Type B pancreatic cell (in vitro differentiated cells): ENCODE measurements at regions not wholly inside any gene's neighbourhood (a gene's known extent, or its start where the extent isn't known, plus 50 kb on each side); places are given as distances from the start of the nearest gene placed in this dataset.

Experiments
- DNase-seq: peaks from one replicate; pipeline ENCODE4 v3.0.0; 2021; ENCODE audit warnings: mixed read lengths; ENCODE audit not compliant: unreplicated experiment; ENCODE audit errors: extremely low spot score
- H3K27ac Mint-ChIP-seq: 2 replicates; pipeline ENCODE4 v1.8.0; 2021; ENCODE audit warnings: mild to moderate bottlenecking, mixed read lengths
- H3K27me3 Mint-ChIP-seq: 2 replicates; pipeline ENCODE4 v1.8.0; 2021; ENCODE audit warnings: mixed read lengths
- H3K36me3 Mint-ChIP-seq: 2 replicates; pipeline ENCODE4 v1.8.0; 2021; ENCODE audit warnings: mixed read lengths
- H3K4me1 Mint-ChIP-seq: one replicate; pipeline ENCODE4 v1.8.0; 2021; ENCODE audit warnings: mixed read lengths; ENCODE audit not compliant: unreplicated experiment
- H3K4me3 Mint-ChIP-seq: 2 replicates; pipeline ENCODE4 v1.8.0; 2021; ENCODE audit warnings: mild to moderate bottlenecking, mixed read lengths
- H3K9me3 Mint-ChIP-seq: 2 replicates; pipeline ENCODE4 v1.8.0; 2021; ENCODE audit warnings: mixed read lengths
- CTCF ChIP-seq: fragments of 200-600 bp; sonication (generic); conservative IDR thresholded peaks from 2 replicates; pipeline ENCODE4 v1.5.0; 2021; ENCODE audit warnings: antibody characterized with exemption, mild to moderate bottlenecking

GRCh38 chr6:105714846-105715245, 312.0 kb upstream of the PREP start:
- no peak for DNase-seq
- Mint-ChIP-seq H3K27ac (no peak overlapping the region), H3K4me1 (no peaks in the 10 kb centered on the region), H3K4me3 (no peak overlapping the region), H3K27me3 (no peaks in the 10 kb centered on the region), H3K9me3 (peaks cover 26% of the 10 kb centered on the region), H3K36me3 (no peaks in the 10 kb centered on the region)
- no peak for TF ChIP-seq CTCF

GRCh38 chr6:105713474-105714118, 310.7 kb upstream of the PREP start:
- H3K4me3 Mint-ChIP-seq = no peak overlapping the region
- DNase-seq = no peak
- H3K27ac Mint-ChIP-seq = no peak overlapping the region
- no peaks in the 10 kb centered on the region for H3K27me3 Mint-ChIP-seq
- H3K36me3 Mint-ChIP-seq = no peaks in the 10 kb centered on the region
- TF ChIP-seq CTCF = no peak
- no peaks in the 10 kb centered on the region for H3K4me1 Mint-ChIP-seq
- peaks cover 26% of the 10 kb centered on the region for H3K9me3 Mint-ChIP-seq

- Mint-ChIP-seq H3K27ac (no peak overlapping the region), H3K27me3 (no peaks in the 10 kb centered on the region), H3K4me1 (no peaks in the 10 kb centered on the region), H3K36me3 (no peaks in the 10 kb centered on the region), H3K4me3 (no peak overlapping the region), H3K9me3 (peaks cover 26% of the 10 kb centered on the region)
- TF ChIP-seq CTCF = no peak
- no peak for DNase-seq
These were observed 308.3 kb upstream of the PREP start for GRCh38 chr6:105711216-105711615.

GRCh38 chr6:105705608-105706007, 302.7 kb upstream of the PREP start:
- no peak overlapping the region for H3K4me3 Mint-ChIP-seq
- no peaks in the 10 kb centered on the region for H3K4me1 Mint-ChIP-seq
- no peak for TF ChIP-seq CTCF
- no peak for DNase-seq
- H3K27ac Mint-ChIP-seq = no peak overlapping the region
- H3K36me3 Mint-ChIP-seq = no peaks in the 10 kb centered on the region
- no peaks in the 10 kb centered on the region for H3K9me3 Mint-ChIP-seq
- peaks cover 3% of the 10 kb centered on the region for H3K27me3 Mint-ChIP-seq

- no peaks in the 10 kb centered on the region for H3K36me3 Mint-ChIP-seq
- peaks cover 8% of the 10 kb centered on the region for H3K4me1 Mint-ChIP-seq
- no peak overlapping the region for H3K27ac Mint-ChIP-seq
- no peak overlapping the region for H3K4me3 Mint-ChIP-seq
- no peaks in the 10 kb centered on the region for H3K9me3 Mint-ChIP-seq
- H3K27me3 Mint-ChIP-seq = no peaks in the 10 kb centered on the region
- no peak for DNase-seq
- TF ChIP-seq CTCF = no peak
These were observed 292.6 kb upstream of the PREP start for GRCh38 chr6:105695461-105695860.
